ENCODE measurements at regions not wholly inside any gene's neighbourhood (a gene's known extent, or its start where the extent isn't known, plus 50 kb on each side); places are given as distances from the start of the nearest gene placed in this dataset.

DNA sequence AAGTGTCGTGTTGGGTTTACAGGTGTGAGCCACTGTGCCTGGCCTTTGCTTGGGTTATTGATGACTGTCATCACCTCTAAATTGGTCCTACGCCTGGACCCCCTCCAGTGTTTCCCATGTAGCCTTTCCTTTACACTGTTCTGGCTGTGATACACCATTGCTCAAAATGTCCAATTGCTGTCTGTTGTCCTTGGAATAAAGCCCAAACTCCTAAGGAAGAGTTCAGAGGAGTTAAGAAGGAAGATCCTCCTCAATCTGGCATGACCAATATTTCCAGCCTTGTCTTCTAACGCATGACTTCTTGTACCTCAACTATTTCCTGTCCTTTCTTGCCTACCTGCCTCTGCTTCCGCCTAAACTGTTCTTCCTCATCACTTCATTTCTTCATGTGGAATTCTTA is 113.1 kb downstream of the POLR2M start:
- no peaks in the 10 kb centered on the region for H4K20me1 ChIP-seq (ENCODE audit: low read depth, low read length)

DNA sequence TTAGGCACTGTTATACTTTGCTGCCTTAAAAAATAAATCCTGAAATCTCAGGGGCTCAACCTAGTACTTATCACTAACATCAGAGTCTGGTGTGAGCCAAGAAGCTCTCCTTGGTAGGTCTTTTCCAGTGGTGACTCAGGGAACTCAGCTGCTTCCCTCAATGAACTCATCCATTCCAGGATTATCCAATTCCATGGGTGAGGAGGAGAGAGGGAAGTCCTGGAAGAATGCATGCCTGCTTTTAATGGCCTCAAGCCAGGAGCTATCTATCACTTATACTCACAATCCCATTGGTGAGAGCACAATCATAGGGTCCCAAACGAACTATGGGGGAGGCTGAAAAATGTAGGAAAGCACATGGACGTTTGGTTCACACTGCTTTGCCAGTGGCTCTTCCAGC is 113.6 kb downstream of the POLR2M start:
- no peak overlapping the region for H3K4me3 ChIP-seq (ENCODE audit: insufficient read depth, low read length, poor library complexity, severe bottlenecking)
- H3K36me3 ChIP-seq (ENCODE audit: low read length) = no peaks in the 10 kb centered on the region
- H4K20me1 ChIP-seq (ENCODE audit: low read depth, low read length) = no peaks in the 10 kb centered on the region
- no peaks in the 10 kb centered on the region for H3F3A ChIP-seq (ENCODE audit: insufficient read depth)
- TF ChIP-seq EZH2phosphoT487 (conservative IDR thresholded peaks at IDR 0.05; ENCODE audit: low read length) = no peak
- TF ChIP-seq, protein P1, sequence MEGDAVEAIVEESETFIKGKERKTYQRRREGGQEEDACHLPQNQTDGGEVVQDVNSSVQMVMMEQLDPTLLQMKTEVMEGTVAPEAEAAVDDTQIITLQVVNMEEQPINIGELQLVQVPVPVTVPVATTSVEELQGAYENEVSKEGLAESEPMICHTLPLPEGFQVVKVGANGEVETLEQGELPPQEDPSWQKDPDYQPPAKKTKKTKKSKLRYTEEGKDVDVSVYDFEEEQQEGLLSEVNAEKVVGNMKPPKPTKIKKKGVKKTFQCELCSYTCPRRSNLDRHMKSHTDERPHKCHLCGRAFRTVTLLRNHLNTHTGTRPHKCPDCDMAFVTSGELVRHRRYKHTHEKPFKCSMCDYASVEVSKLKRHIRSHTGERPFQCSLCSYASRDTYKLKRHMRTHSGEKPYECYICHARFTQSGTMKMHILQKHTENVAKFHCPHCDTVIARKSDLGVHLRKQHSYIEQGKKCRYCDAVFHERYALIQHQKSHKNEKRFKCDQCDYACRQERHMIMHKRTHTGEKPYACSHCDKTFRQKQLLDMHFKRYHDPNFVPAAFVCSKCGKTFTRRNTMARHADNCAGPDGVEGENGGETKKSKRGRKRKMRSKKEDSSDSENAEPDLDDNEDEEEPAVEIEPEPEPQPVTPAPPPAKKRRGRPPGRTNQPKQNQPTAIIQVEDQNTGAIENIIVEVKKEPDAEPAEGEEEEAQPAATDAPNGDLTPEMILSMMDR (IDR thresholded peaks at IDR 0.05; ENCODE audit: insufficient read depth, low read length, poor library complexity, severe bottlenecking) = no peak
- H3K4me2 ChIP-seq (ENCODE audit: low read depth, low read length, poor library complexity, severe bottlenecking) = no peak overlapping the region
- no peaks in the 10 kb centered on the region; the same call in 1 of the 2 replicates for H3K27me3 ChIP-seq (ENCODE audit: low read length)
- no peak overlapping the region for H2AFZ ChIP-seq (ENCODE audit: low read depth, low read length, severe bottlenecking)
- no peaks in the 10 kb centered on the region for H3K9me2 ChIP-seq (replicated peaks; ENCODE audit: insufficient read depth, low read length)
- no peak overlapping the region for H3K27ac ChIP-seq (ENCODE audit: low read depth, low read length)
- H3K79me2 ChIP-seq (ENCODE audit: insufficient read depth, low read length) = no peaks in the 10 kb centered on the region
- no peaks in the 10 kb centered on the region for H3K9me3 ChIP-seq (ENCODE audit: insufficient read depth, low read length)
- H3K9ac ChIP-seq (ENCODE audit: low read length) = no peak overlapping the region

More for the DNA sequence above, 113.1 kb downstream of the POLR2M start:
- Histone ChIP-seq H3K27ac (ENCODE audit: low read depth, low read length) (no peak overlapping the region), H3F3A (ENCODE audit: insufficient read depth) (no peaks in the 10 kb centered on the region), H3K27me3 (ENCODE audit: low read length) (no peaks in the 10 kb centered on the region; the same call in 1 of the 2 replicates), H3K9me2 (replicated peaks; ENCODE audit: insufficient read depth, low read length) (no peaks in the 10 kb centered on the region), H3K79me2 (ENCODE audit: insufficient read depth, low read length) (no peaks in the 10 kb centered on the region), H3K9me3 (ENCODE audit: insufficient read depth, low read length) (no peaks in the 10 kb centered on the region), H3K4me3 (ENCODE audit: insufficient read depth, low read length, poor library complexity, severe bottlenecking) (no peak overlapping the region), H3K4me2 (ENCODE audit: low read depth, low read length, poor library complexity, severe bottlenecking) (no peak overlapping the region), H2AFZ (ENCODE audit: low read depth, low read length, severe bottlenecking) (no peak overlapping the region), H3K9ac (ENCODE audit: low read length) (no peak overlapping the region), H3K36me3 (ENCODE audit: low read length) (no peaks in the 10 kb centered on the region)
- TF ChIP-seq, protein P1 (IDR thresholded peaks at IDR 0.05; ENCODE audit: insufficient read depth, low read length, poor library complexity, severe bottlenecking) = no peak
- TF ChIP-seq EZH2phosphoT487 (conservative IDR thresholded peaks at IDR 0.05; ENCODE audit: low read length) = no peak

DNA sequence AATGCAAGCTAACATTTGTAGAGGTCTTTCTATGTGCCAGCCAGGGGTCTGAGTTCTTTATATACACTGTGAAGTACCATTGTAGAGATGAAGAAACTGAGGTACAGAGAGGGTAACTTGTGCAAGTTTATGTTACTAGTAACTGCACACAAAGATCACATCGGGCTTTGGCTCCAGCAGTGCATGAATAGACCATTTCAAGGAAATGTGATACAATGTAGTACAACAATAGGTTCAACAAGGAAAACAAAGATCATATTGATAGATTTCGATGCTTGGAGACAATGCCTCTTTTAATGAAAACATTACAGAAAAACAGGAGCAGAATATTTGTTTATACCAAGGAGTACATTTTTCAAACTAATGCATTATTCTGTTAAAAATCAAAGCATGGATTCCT is 115.3 kb downstream of the POLR2M start:
- TF ChIP-seq, protein P1 (IDR thresholded peaks at IDR 0.05; ENCODE audit: insufficient read depth, low read length, poor library complexity, severe bottlenecking) = no peak
- TF ChIP-seq EZH2phosphoT487 (conservative IDR thresholded peaks at IDR 0.05; ENCODE audit: low read length) = no peak
- Histone ChIP-seq H4K20me1 (ENCODE audit: low read depth, low read length) (no peaks in the 10 kb centered on the region), H3K9me2 (replicated peaks; ENCODE audit: insufficient read depth, low read length) (no peaks in the 10 kb centered on the region), H2AFZ (ENCODE audit: low read depth, low read length, severe bottlenecking) (no peak overlapping the region), H3K27me3 (ENCODE audit: low read length) (no peaks in the 10 kb centered on the region; the same call in 1 of the 2 replicates), H3K9me3 (ENCODE audit: insufficient read depth, low read length) (no peaks in the 10 kb centered on the region), H3K4me2 (ENCODE audit: low read depth, low read length, poor library complexity, severe bottlenecking) (no peak overlapping the region), H3K79me2 (ENCODE audit: insufficient read depth, low read length) (no peaks in the 10 kb centered on the region), H3K9ac (ENCODE audit: low read length) (no peak overlapping the region), H3K4me3 (ENCODE audit: insufficient read depth, low read length, poor library complexity, severe bottlenecking) (no peak overlapping the region), H3F3A (ENCODE audit: insufficient read depth) (no peaks in the 10 kb centered on the region), H3K27ac (ENCODE audit: low read depth, low read length) (no peak overlapping the region), H3K36me3 (ENCODE audit: low read length) (no peaks in the 10 kb centered on the region)
